Right lobe of liver (tissue), 4 donors: ENCODE measurements at regions not wholly inside any gene's neighbourhood (a gene's known extent, or its start where the extent isn't known, plus 50 kb on each side); places are given as distances from the start of the nearest gene placed in this dataset.

Experiments used
- CTCF ChIP-seq, 4 donors: fragments of 200-600 bp in 3 of 4; fragments of 450-650 bp in 1 of 4; IDR thresholded peaks; one replicate each; pipeline versions ENCODE4 v1.5.1 to v1.8.0; 2016 to 2022; ENCODE audit warnings: antibody characterized with exemption in 4 of 4, mild to moderate bottlenecking in 2 of 4
- POLR2A ChIP-seq: fragments of 450-650 bp; IDR thresholded peaks from one replicate; pipeline ENCODE4 v1.6.1; 2017; ENCODE audit warnings: antibody characterized with exemption, mild to moderate bottlenecking
- donor health status: DM: no; HTN: no; CAD: no.
- donor health status: DM: no; HTN: no; CAD: no.
- donor health status: DM: no; HTN: yes; CAD: no.

- TF ChIP-seq CTCF (IDR thresholded peaks at IDR 0.05) (no peak), POLR2A (no peak)
These were observed 349.2 kb upstream of the NOCT start for GRCh38 chr4:138666366-138666765.
